Heart right ventricle (tissue), 16 donors: ENCODE measurements at regions not wholly inside any gene's neighbourhood (a gene's known extent, or its start where the extent isn't known, plus 50 kb on each side); places are given as distances from the start of the nearest gene placed in this dataset.
"Not testable (repeated sequence)": the region's sequence is repeated elsewhere in the genome, so short reads cannot be mapped to it uniquely, and the experiment has no call there.

Experiments
- ATAC-seq, 8 donors: fragments of 200-7000 bp; cut with Tn5 transposase; one replicate each; pipeline ENCODE4 v1.9.1; 2020; ENCODE audit warnings: mild to moderate bottlenecking in 8 of 8, moderate library complexity in 8 of 8, moderate number of reproducible peaks in 1 of 8
- DNase-seq, 2 donors: peaks; one replicate each; pipeline ENCODE4 v3.0.0-alpha.2; 2020
- H3K27ac ChIP-seq, 10 donors: fragments of 200-600 bp; sonication (generic) in 2 of 10; one replicate each; pipeline versions ENCODE4 v1.5.0 to v1.8.0; 2020 to 2022; ENCODE audit warnings: mild to moderate bottlenecking in 3 of 10
- H3K27me3 ChIP-seq, 7 donors: fragments of 200-600 bp; one replicate each; pipeline ENCODE4 v1.8.0; 2021 to 2022; ENCODE audit warnings: mild to moderate bottlenecking in 2 of 7
- H3K36me3 ChIP-seq, 9 donors: fragments of 200-600 bp; sonication (generic) in 1 of 9; one replicate each; pipeline versions ENCODE4 v1.5.0 to v1.8.0; 2020 to 2022; ENCODE audit warnings: mild to moderate bottlenecking in 2 of 9
- H3K4me1 ChIP-seq, 9 donors: fragments of 200-600 bp; sonication (generic) in 1 of 9; one replicate each; pipeline versions ENCODE4 v1.5.0 to v1.8.0; 2020 to 2022; ENCODE audit warnings: mild to moderate bottlenecking in 4 of 9
- H3K4me3 ChIP-seq, 10 donors: fragments of 200-600 bp; sonication (generic) in 2 of 10; one replicate each; pipeline versions ENCODE4 v1.5.0 to v1.8.0; 2020 to 2022; ENCODE audit warnings: mild to moderate bottlenecking in 7 of 10, moderate library complexity in 2 of 10
- H3K9me3 ChIP-seq, 11 donors: fragments of 200-600 bp in 10 of 11; sonication (generic) in 2 of 11; one replicate each; pipeline versions ENCODE4 v1.5.0 to v1.8.0; 2013 to 2022; ENCODE audit warnings: mild to moderate bottlenecking in 2 of 11, control low read depth in 1 of 11, moderate library complexity in 1 of 11
- CTCF ChIP-seq, 9 donors: fragments of 200-600 bp; sonication (generic) in 2 of 9; IDR thresholded peaks; one replicate each; pipeline versions ENCODE4 v1.5.0 to v1.8.0; 2021 to 2022; ENCODE audit warnings: antibody characterized with exemption in 9 of 9, mild to moderate bottlenecking in 5 of 9, moderate library complexity in 1 of 9
- WGBS, 2 donors: extraction: QIAGEN DNeasy Blood & Tissue Kit; methylation state at CpG; one replicate each; pipeline ENCODE4 v1.1.7; 2013; ENCODE audit warnings: inconsistent platforms in 1 of 2; 5-methylcytosine and 5-hydroxymethylcytosine counted together
- intact Hi-C, 10 donors: fragments of 100-400 bp; cut with DNase I; formaldehyde crosslinking; loops; one replicate each; pipeline versions ENCODE4 v1.11.1 to v1.14.2; 2022
- donor health status: Arrhythmogenic right ventricular cardiomyopathy.
- donor health status: ischemic (EF 13 %, LVEDD 7.1; RV severe dilation, severe dysfunction).
- donor health status: healthy with polysubstance abuse.
- donor health status: DM: no; HTN: yes; CAD: no.
- donor health status: DM: no; HTN: no; CAD: no.
- donor health status: ischemic (EF 25% LVEDD 6.9; RV normal size, moderate dysfunction).
- donor health status: ischemic (EF 25% LVEDD 5.7; RV mildly dilated, moderate dysfunction).
- donor health status: healthy.
- donor health status: DM: yes; HTN: yes; CAD: no.
- donor health status: Ischemic cardiomyopathy.
- donor health status: ischemic (EF 35%, LVEDD 5.7; RV mildly dilated, moderate dysfunction).
- donor health status: nonischemic (EF 11% LVEDD 7.7; RV severe dilation, severe dysfunction).
- donor health status: DM: yes; HTN: yes; CAD: no.
- donor health status: PGD.
- donor health status: ischemic (EF 29% LVEDD 5.4; RV normal size, mild dysfunction).
- donor health status: nonischemic (EF 23%, LVEDD 6.1; RV moderate dilation, normal function).

GRCh38 chr7:112946350-112946749, 140.3 kb downstream of the GPR85 start:
- intact Hi-C loops, result no loop called here
- TF ChIP-seq CTCF (IDR thresholded peaks at IDR 0.05), result no peak

GRCh38 chr7:112945046-112945445, 141.6 kb downstream of the GPR85 start:
- H3K4me3 ChIP-seq, result no peak overlapping the region
- WGBS, 2 donors, result 67 to 69% methylated on average over 3 of the region's 3 CpGs
- no peak for DNase-seq
- H3K27me3 ChIP-seq, result peaks cover 0 to 24% (median 0%) of the 10 kb centered on the region in 7 donors
- intact Hi-C loops, result no loop called here
- H3K9me3 ChIP-seq, result peaks cover 0 to 6% (median 0%) of the 10 kb centered on the region in 11 donors
- peaks cover 0 to 7% (median 4%) of the 10 kb centered on the region in 9 donors for H3K4me1 ChIP-seq
- no peaks in the 10 kb centered on the region for H3K36me3 ChIP-seq
- H3K27ac ChIP-seq, result no peak overlapping the region
- TF ChIP-seq CTCF (IDR thresholded peaks at IDR 0.05), result no peak
- ATAC-seq, result no peak

More at GRCh38 chr7:112946350-112946749, 140.3 kb downstream of the GPR85 start:
- no peak for ATAC-seq
- 88 to 95% methylated on average over 2 of the region's 2 CpGs for WGBS, 2 donors
- no peaks in the 10 kb centered on the region for H3K4me1 ChIP-seq
- H3K27me3 ChIP-seq, result peaks cover 0 to 32% (median 0%) of the 10 kb centered on the region in 7 donors
- H3K4me3 ChIP-seq, result no peak overlapping the region
- DNase-seq, result no peak
- H3K27ac ChIP-seq, result no peak overlapping the region
- peaks cover 0 to 6% (median 0%) of the 10 kb centered on the region in 11 donors for H3K9me3 ChIP-seq
- H3K36me3 ChIP-seq, result no peaks in the 10 kb centered on the region

- Histone ChIP-seq H3K36me3 (no peaks in the 10 kb centered on the region), H3K9me3 (no peaks in the 10 kb centered on the region), H3K27ac (no peak overlapping the region), H3K4me3 (no peak overlapping the region), H3K27me3 (peaks cover 0 to 16% (median 0%) of the 10 kb centered on the region in 7 donors), H3K4me1 (peaks cover 0 to 17% (median 14%) of the 10 kb centered on the region in 9 donors)
- 100% methylated on average over 1 of the region's 1 CpG for WGBS, 2 donors
- no peak for TF ChIP-seq CTCF (IDR thresholded peaks at IDR 0.05)
- DNase-seq, result no peak
- intact Hi-C loops, result loop anchor here in 1 of 10 donors (5.0 kb wide), 1 partner anchor 174 kb away; the partner anchor contains the start of gene SMIM30
- ATAC-seq, result no peak
Measured at GRCh38 chr7:112942981-112943380, 143.6 kb downstream of the GPR85 start.

- H3K9me3 ChIP-seq, H3K4me3 ChIP-seq, DNase-seq, H3K36me3 ChIP-seq, ATAC-seq, H3K27ac ChIP-seq: not testable (repeated sequence)
- 94 to 96% methylated on average over 6 of the region's 6 CpGs for WGBS, 2 donors
- intact Hi-C loops, result loop anchor here in 1 of 10 donors (5.0 kb wide), 1 partner anchor 175 kb away; the partner anchor contains the start of gene SMIM30
- H3K4me1 ChIP-seq, result peaks cover 0 to 26% (median 23%) of the 10 kb centered on the region in 9 donors
- peaks cover 0 to 16% (median 0%) of the 10 kb centered on the region in 7 donors for H3K27me3 ChIP-seq
Measured at GRCh38 chr7:112942125-112942524, 144.5 kb downstream of the GPR85 start.

DNA sequence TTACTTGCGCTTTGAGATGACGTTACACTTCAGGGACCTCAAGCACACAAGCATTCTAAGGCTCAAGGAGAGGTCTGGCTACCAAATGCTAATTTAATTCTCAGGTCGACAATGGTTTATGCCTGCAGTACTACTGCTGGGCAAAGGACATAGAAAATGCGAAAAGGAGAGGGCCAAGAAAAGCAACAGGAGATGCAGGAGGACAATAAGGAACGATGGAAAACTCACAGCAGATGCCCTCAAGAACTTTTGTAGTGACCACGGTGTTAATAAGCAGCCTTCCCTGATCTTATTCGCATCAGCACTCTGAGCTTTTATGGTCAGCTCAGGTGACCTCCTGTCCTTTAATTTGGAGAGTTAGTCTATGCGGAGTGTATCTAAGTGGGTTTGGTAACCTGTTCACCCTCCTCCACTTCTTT, 146.3 kb downstream of the GPR85 start:
- Histone ChIP-seq H3K27me3 (peaks cover 0 to 11% (median 0%) of the 10 kb centered on the region in 7 donors), H3K4me3 (peak overlapping the region; percentile 71 to 91 (median 86)), H3K36me3 (no peaks in the 10 kb centered on the region), H3K4me1 (peaks cover 0 to 41% (median 32%) of the 10 kb centered on the region in 9 donors), H3K27ac (peak overlapping the region; percentile 47 to 89 (median 84)), H3K9me3 (no peaks in the 10 kb centered on the region)
- intact Hi-C loops, result loop anchor here in 2 of 10 donors (1.0 to 5.0 kb wide), 2 partner anchors 177 to 178 kb away; partner anchors contain the start of gene SMIM30 (in 2 of the 2)
- ATAC-seq (peak; percentile 0 to 60 (median 44)), DNase-seq (no peak)
- WGBS, 2 donors, result 5 to 9% methylated on average over 8 of the region's 8 CpGs
- TF ChIP-seq CTCF (IDR thresholded peaks at IDR 0.05), result no peak
